ENCODE measurements at regions not wholly inside any gene's neighbourhood (a gene's known extent, or its start where the extent isn't known, plus 50 kb on each side); places are given as distances from the start of the nearest gene placed in this dataset.
"Not testable (repeated sequence)": the region's sequence is repeated elsewhere in the genome, so short reads cannot be mapped to it uniquely, and the experiment has no call there.

- no peak for DNase-seq (ENCODE audit: low read depth)
- H3K4me3 ChIP-seq (ENCODE audit: control insufficient read depth, low read depth, low read length), result no peak overlapping the region
- TF ChIP-seq, protein P1, sequence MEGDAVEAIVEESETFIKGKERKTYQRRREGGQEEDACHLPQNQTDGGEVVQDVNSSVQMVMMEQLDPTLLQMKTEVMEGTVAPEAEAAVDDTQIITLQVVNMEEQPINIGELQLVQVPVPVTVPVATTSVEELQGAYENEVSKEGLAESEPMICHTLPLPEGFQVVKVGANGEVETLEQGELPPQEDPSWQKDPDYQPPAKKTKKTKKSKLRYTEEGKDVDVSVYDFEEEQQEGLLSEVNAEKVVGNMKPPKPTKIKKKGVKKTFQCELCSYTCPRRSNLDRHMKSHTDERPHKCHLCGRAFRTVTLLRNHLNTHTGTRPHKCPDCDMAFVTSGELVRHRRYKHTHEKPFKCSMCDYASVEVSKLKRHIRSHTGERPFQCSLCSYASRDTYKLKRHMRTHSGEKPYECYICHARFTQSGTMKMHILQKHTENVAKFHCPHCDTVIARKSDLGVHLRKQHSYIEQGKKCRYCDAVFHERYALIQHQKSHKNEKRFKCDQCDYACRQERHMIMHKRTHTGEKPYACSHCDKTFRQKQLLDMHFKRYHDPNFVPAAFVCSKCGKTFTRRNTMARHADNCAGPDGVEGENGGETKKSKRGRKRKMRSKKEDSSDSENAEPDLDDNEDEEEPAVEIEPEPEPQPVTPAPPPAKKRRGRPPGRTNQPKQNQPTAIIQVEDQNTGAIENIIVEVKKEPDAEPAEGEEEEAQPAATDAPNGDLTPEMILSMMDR (conservative IDR thresholded peaks at IDR 0.05; ENCODE audit: control insufficient read depth, insufficient read depth, low read depth, low read length), result no peak
These were observed 727.3 kb upstream of the PKDCC start for GRCh38 chr2:41320491-41320890.

DNA sequence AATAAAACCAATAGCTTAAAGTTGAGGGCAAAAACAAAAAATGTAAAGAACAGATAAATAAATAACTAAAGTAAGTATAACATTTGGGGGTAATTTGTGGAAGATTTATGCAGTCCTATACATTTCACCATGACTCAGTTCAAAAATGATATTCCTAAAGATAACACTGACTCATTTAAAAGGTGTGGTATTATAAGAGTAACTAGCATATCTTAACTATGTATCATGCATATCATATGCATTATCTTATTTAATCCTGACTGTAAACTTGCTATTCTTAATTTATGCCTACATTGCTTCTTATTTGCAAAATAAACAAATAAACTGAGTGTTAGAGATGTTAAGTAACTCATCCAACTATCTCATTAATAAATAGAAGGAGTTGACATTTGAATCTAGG lies 726.5 kb upstream of the PKDCC start:
- DNase-seq (ENCODE audit: low read depth), result no peak
- H3K4me3 ChIP-seq (ENCODE audit: control insufficient read depth, low read depth, low read length), result no peak overlapping the region
- TF ChIP-seq, protein P1 (conservative IDR thresholded peaks at IDR 0.05; ENCODE audit: control insufficient read depth, insufficient read depth, low read depth, low read length), result no peak

DNA sequence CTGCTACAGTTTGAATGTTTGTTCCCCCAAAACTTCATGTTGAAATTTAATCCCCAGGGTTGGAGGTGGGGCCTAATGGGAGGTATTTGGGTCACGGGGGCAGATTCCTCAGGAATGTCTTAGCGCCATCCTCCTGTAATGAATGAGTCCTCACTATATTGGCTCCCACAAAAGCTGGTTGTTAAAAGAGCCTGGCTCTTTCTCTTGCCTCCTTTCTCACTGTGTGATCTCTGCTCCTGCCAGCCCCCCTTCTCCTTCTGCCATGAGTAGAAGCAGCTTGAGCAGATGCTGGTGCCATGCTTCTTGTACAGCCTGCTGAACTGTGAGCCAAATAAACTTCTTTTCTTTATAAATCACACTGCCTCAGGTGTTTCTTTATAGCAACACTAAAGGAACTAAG lies 721.0 kb upstream of the PKDCC start:
- H3K4me3 ChIP-seq (ENCODE audit: control insufficient read depth, low read depth, low read length), result no peak overlapping the region
- DNase-seq (ENCODE audit: low read depth), result no peak
- TF ChIP-seq, protein P1 (conservative IDR thresholded peaks at IDR 0.05; ENCODE audit: control insufficient read depth, insufficient read depth, low read depth, low read length), result no peak

GRCh38 chr2:41329040-41329439 lies 718.8 kb upstream of the PKDCC start:
- TF ChIP-seq, protein P1 (conservative IDR thresholded peaks at IDR 0.05; ENCODE audit: control insufficient read depth, insufficient read depth, low read depth, low read length), result no peak
- no peak overlapping the region for H3K4me3 ChIP-seq (ENCODE audit: control insufficient read depth, low read depth, low read length)
- DNase-seq (ENCODE audit: low read depth), result no peak

GRCh38 chr2:41334159-41334558 lies 713.7 kb upstream of the PKDCC start:
- H3K4me3 ChIP-seq (ENCODE audit: control insufficient read depth, low read depth, low read length), result no peak overlapping the region
- TF ChIP-seq, protein P1 (conservative IDR thresholded peaks at IDR 0.05; ENCODE audit: control insufficient read depth, insufficient read depth, low read depth, low read length), result no peak
- no peak for DNase-seq (ENCODE audit: low read depth)

- not testable (repeated sequence) for H3K4me3 ChIP-seq (ENCODE audit: control insufficient read depth, low read depth, low read length); DNase-seq (ENCODE audit: low read depth)
These were observed 712.2 kb upstream of the PKDCC start for GRCh38 chr2:41335573-41335972.

DNA sequence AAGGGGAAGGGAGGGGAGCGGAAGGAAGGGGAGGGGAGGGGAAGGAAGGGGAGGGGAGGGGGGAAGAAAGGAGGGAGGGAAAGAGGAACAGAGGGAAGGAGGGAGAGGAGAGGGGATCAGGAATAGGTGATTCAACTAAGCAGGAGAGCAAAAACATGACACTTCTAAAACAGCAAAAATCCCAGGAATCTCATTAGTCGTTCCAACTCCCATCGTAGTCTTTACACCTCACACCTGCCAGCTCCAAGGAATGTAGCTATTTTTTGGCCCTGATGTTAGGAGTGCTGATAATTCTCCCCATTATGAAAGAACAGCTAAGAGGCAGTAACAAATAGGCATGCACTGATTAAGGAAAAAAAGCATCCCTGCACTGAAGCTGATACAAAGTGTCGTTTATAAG lies 709.9 kb upstream of the PKDCC start:
- TF ChIP-seq, protein P1 (conservative IDR thresholded peaks at IDR 0.05; ENCODE audit: control insufficient read depth, insufficient read depth, low read depth, low read length), result no peak
- DNase-seq (ENCODE audit: low read depth), result no peak
- no peak overlapping the region for H3K4me3 ChIP-seq (ENCODE audit: control insufficient read depth, low read depth, low read length)

All from fibroblast of mammary gland (primary cell).